ENCODE measurements at regions not wholly inside any gene's neighbourhood (a gene's known extent, or its start where the extent isn't known, plus 50 kb on each side); places are given as distances from the start of the nearest gene placed in this dataset.

DNA sequence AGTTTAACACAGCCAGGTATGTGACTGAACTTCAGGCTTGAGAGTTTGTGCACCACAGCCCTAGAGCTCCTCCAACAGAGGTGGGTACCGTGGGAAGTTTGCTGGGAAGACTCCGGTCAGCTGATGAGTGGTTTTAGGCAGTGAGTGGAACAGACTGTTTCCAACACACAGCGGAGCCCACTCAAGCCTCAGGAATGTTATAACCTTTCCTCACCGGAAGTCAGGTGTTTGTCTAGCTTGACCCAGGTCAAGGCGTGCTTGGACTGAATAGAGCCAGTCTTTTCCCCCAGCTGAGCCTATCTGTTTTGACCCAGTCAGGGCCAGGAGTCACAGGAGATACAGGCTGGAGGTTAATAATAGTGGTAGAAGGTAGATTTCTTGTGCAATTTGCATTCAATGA lies 138.4 kb upstream of the PARP11 start:
- TF ChIP-seq ZNF383 (CRISPR knock-in tag; IDR thresholded peaks at IDR 0.05; ENCODE audit: borderline replicate concordance) (no peak), EP300 (IDR thresholded peaks at IDR 0.05; ENCODE audit: low read depth in 2 of 2, low read length in 2 of 2) (peak; percentile 88 to 98; a peak in 3 of 4 replicates), EP300 (CRISPR knock-in tag; IDR thresholded peaks at IDR 0.05; ENCODE audit: borderline replicate concordance) (peak; percentile 94), BRD4 (CRISPR knock-in tag; IDR thresholded peaks at IDR 0.05) (peak; percentile 89; the same call in 1 of the 2 replicates), AKAP8 (CRISPR knock-in tag; IDR thresholded peaks at IDR 0.05) (peak; percentile 70; the same call in 1 of the 2 replicates)
